ENCODE measurements at regions not wholly inside any gene's neighbourhood (a gene's known extent, or its start where the extent isn't known, plus 50 kb on each side); places are given as distances from the start of the nearest gene placed in this dataset.

GRCh38 chr7:43034535-43035002 is 77.9 kb upstream of the HECW1 start:
- Histone ChIP-seq H4K20me1 (ENCODE audit: low read depth) (no peaks in the 10 kb centered on the region), H3K4me1 (peaks cover 10% of the 10 kb centered on the region), H3K9me3 (ENCODE audit: low read depth) (no peaks in the 10 kb centered on the region), H3K79me2 (ENCODE audit: low read depth) (no peaks in the 10 kb centered on the region), H3F3A (ENCODE audit: low read depth) (no peaks in the 10 kb centered on the region), H3K4me3 (no peak overlapping the region), H3K4me2 (no peak overlapping the region), H3K27ac (no peak overlapping the region), H3K9ac (no peak overlapping the region), H3K27me3 (no peaks in the 10 kb centered on the region), H3K36me3 (no peaks in the 10 kb centered on the region), H2AFZ (replicated peaks) (no peak overlapping the region)
- Mint-ChIP-seq H3K4me1 (peaks cover 6% of the 10 kb centered on the region), H3K27me3 (ENCODE audit: insufficient read depth, low read depth) (peaks cover 6% of the 10 kb centered on the region), H3K4me3 (no peak overlapping the region), H3K9me3 (peaks cover 10% of the 10 kb centered on the region), H3K27ac (no peak overlapping the region), H3K36me3 (no peaks in the 10 kb centered on the region)
- no peak for TF ChIP-seq CTCF (IDR thresholded peaks at IDR 0.05)
- TF ChIP-seq EZH2phosphoT487 (IDR thresholded peaks at IDR 0.05), result no peak
- TF ChIP-seq EZH2 (IDR thresholded peaks at IDR 0.05), result no peak
- no peak for DNase-seq (ENCODE audit: low spot score)

- no peaks in the 10 kb centered on the region for H3K27me3 ChIP-seq
- Mint-ChIP-seq H3K4me1 (peaks cover 13% of the 10 kb centered on the region), H3K27ac (no peak overlapping the region), H3K27me3 (ENCODE audit: insufficient read depth, low read depth) (peaks cover 2% of the 10 kb centered on the region), H3K9me3 (peaks cover 8% of the 10 kb centered on the region), H3K36me3 (no peaks in the 10 kb centered on the region), H3K4me3 (no peak overlapping the region)
- no peak overlapping the region for H3K4me2 ChIP-seq
- no peak overlapping the region for H3K9ac ChIP-seq
- no peak overlapping the region for H2AFZ ChIP-seq (replicated peaks)
- TF ChIP-seq EZH2 (IDR thresholded peaks at IDR 0.05) (no peak), CTCF (IDR thresholded peaks at IDR 0.05) (no peak), EZH2phosphoT487 (IDR thresholded peaks at IDR 0.05) (no peak)
- H3K4me1 ChIP-seq, result peaks cover 10% of the 10 kb centered on the region
- no peak overlapping the region for H3K27ac ChIP-seq
- no peaks in the 10 kb centered on the region for H3K9me3 ChIP-seq (ENCODE audit: low read depth)
- no peaks in the 10 kb centered on the region for H3F3A ChIP-seq (ENCODE audit: low read depth)
- no peak overlapping the region for H3K4me3 ChIP-seq
- no peaks in the 10 kb centered on the region for H3K79me2 ChIP-seq (ENCODE audit: low read depth)
- no peaks in the 10 kb centered on the region for H3K36me3 ChIP-seq
- H4K20me1 ChIP-seq (ENCODE audit: low read depth), result no peaks in the 10 kb centered on the region
- no peak for DNase-seq (ENCODE audit: low spot score)
Measured at GRCh38 chr7:43037531-43037930, 74.9 kb upstream of the HECW1 start.

- TF ChIP-seq EZH2 (IDR thresholded peaks at IDR 0.05), result no peak
- TF ChIP-seq EZH2phosphoT487 (IDR thresholded peaks at IDR 0.05), result no peak
- no peak for TF ChIP-seq CTCF (IDR thresholded peaks at IDR 0.05)
- no peaks in the 10 kb centered on the region for H4K20me1 ChIP-seq (ENCODE audit: low read depth)
- peaks cover 10% of the 10 kb centered on the region for H3K4me1 ChIP-seq
- Mint-ChIP-seq H3K9me3 (peaks cover 7% of the 10 kb centered on the region), H3K27ac (no peak overlapping the region), H3K27me3 (ENCODE audit: insufficient read depth, low read depth) (peaks cover 2% of the 10 kb centered on the region), H3K4me3 (no peak overlapping the region), H3K4me1 (peaks cover 13% of the 10 kb centered on the region), H3K36me3 (no peaks in the 10 kb centered on the region)
- H3K4me2 ChIP-seq, result no peak overlapping the region
- H3F3A ChIP-seq (ENCODE audit: low read depth), result no peaks in the 10 kb centered on the region
- H3K9me3 ChIP-seq (ENCODE audit: low read depth), result no peaks in the 10 kb centered on the region
- H3K27me3 ChIP-seq, result no peaks in the 10 kb centered on the region
- H3K9ac ChIP-seq, result no peak overlapping the region
- no peak overlapping the region for H3K27ac ChIP-seq
- no peak overlapping the region for H2AFZ ChIP-seq (replicated peaks)
- no peak for DNase-seq (ENCODE audit: low spot score)
- H3K36me3 ChIP-seq, result no peaks in the 10 kb centered on the region
- no peak overlapping the region for H3K4me3 ChIP-seq
- H3K79me2 ChIP-seq (ENCODE audit: low read depth), result no peaks in the 10 kb centered on the region
Measured at GRCh38 chr7:43038254-43038653, 74.2 kb upstream of the HECW1 start.
